Astrocyte (in vitro differentiated cells and primary cell): ENCODE measurements at regions not wholly inside any gene's neighbourhood (a gene's known extent, or its start where the extent isn't known, plus 50 kb on each side); places are given as distances from the start of the nearest gene placed in this dataset.

Source experiments
- DNase-seq: peaks from one replicate; pipeline ENCODE4 v3.0.0-alpha.2; 2010; ENCODE audit warnings: low read depth
- FAIRE-seq: peaks from 2 replicates; lab custom pipeline; 2011; peaks lifted over from hg19 to GRCh38; lab: Jason Lieb, UNC
- H2AFZ ChIP-seq: 2 replicates; pipeline ENCODE4 v1.6.0; 2012; ENCODE audit warnings: low read depth, low read length, inconsistent platforms
- H3K27ac ChIP-seq: 2 replicates; pipeline ENCODE4 v1.5.1; 2011; ENCODE audit warnings: low read depth, low read length, inconsistent platforms
- H3K27me3 ChIP-seq: 2 replicates; pipeline ENCODE4 v1.6.0; 2011; ENCODE audit warnings: low read length, inconsistent platforms; ENCODE audit not compliant: insufficient read depth
- H3K36me3 ChIP-seq: 2 replicates; pipeline ENCODE4 v1.5.1; 2011; ENCODE audit warnings: low read length, inconsistent platforms; ENCODE audit not compliant: insufficient read depth
- H3K4me1 ChIP-seq: 2 replicates; pipeline ENCODE4 v1.5.1; 2011; ENCODE audit warnings: low read length, inconsistent platforms; ENCODE audit not compliant: insufficient read depth
- H3K4me2 ChIP-seq: 2 replicates; pipeline ENCODE4 v1.6.0; 2012; ENCODE audit warnings: low read length, inconsistent platforms
- H3K4me3 ChIP-seq: 2 replicates; pipeline ENCODE4 v1.5.1; 2011; ENCODE audit warnings: low read depth, mild to moderate bottlenecking, low read length, inconsistent platforms; ENCODE audit not compliant: insufficient read depth
- H3K79me2 ChIP-seq: 2 replicates; pipeline ENCODE4 v1.6.0; 2012; ENCODE audit warnings: mild to moderate bottlenecking, low read length, inconsistent platforms; ENCODE audit not compliant: insufficient read depth
- H3K9ac ChIP-seq: 2 replicates; pipeline ENCODE4 v1.6.0; 2012; ENCODE audit warnings: mild to moderate bottlenecking, low read length, inconsistent platforms
- H3K9me3 ChIP-seq: 2 replicates; pipeline ENCODE4 v1.5.1; 2012; ENCODE audit warnings: low read depth, mild to moderate bottlenecking, low read length, inconsistent platforms; ENCODE audit not compliant: insufficient read depth
- H4K20me1 ChIP-seq: 2 replicates; pipeline ENCODE4 v1.6.0; 2012; ENCODE audit warnings: low read length, inconsistent platforms; ENCODE audit not compliant: insufficient read depth
- H3K27ac Mint-ChIP-seq: one replicate; pipeline ENCODE4 v1.8.0; 2021; ENCODE audit warnings: mild to moderate bottlenecking, mixed read lengths; ENCODE audit not compliant: unreplicated experiment
- H3K27me3 Mint-ChIP-seq: one replicate; pipeline ENCODE4 v1.8.0; 2021; ENCODE audit warnings: low read depth, mixed read lengths; ENCODE audit not compliant: unreplicated experiment
- H3K36me3 Mint-ChIP-seq: one replicate; pipeline ENCODE4 v1.8.0; 2021; ENCODE audit warnings: low read depth, mixed read lengths; ENCODE audit not compliant: unreplicated experiment
- H3K4me1 Mint-ChIP-seq: one replicate; pipeline ENCODE4 v1.8.0; 2021; ENCODE audit warnings: low read depth, mixed read lengths; ENCODE audit not compliant: unreplicated experiment
- H3K4me3 Mint-ChIP-seq: one replicate; pipeline ENCODE4 v1.8.0; 2021; ENCODE audit warnings: mild to moderate bottlenecking, moderate library complexity, mixed read lengths; ENCODE audit not compliant: unreplicated experiment
- H3K9me3 Mint-ChIP-seq: one replicate; pipeline ENCODE4 v1.8.0; 2021; ENCODE audit warnings: mild to moderate bottlenecking, mixed read lengths; ENCODE audit not compliant: unreplicated experiment
- CTCF ChIP-seq: IDR thresholded peaks from 2 replicates; pipeline ENCODE4 v1.5.1; 2011; ENCODE audit warnings: low read depth, mild to moderate bottlenecking, inconsistent platforms, low read length, moderate library complexity; ENCODE audit not compliant: insufficient read depth
- EZH2 ChIP-seq: IDR thresholded peaks from 2 replicates; pipeline ENCODE4 v1.6.1; 2012; ENCODE audit warnings: mild to moderate bottlenecking, low read length, inconsistent platforms; ENCODE audit not compliant: insufficient read depth

- DNase-seq (no peak), FAIRE-seq (no peak)
- Mint-ChIP-seq H3K27me3 (peaks cover 5% of the 10 kb centered on the region), H3K4me1 (no peaks in the 10 kb centered on the region), H3K36me3 (no peaks in the 10 kb centered on the region), H3K4me3 (no peak overlapping the region), H3K27ac (no peak overlapping the region), H3K9me3 (no peaks in the 10 kb centered on the region)
- Histone ChIP-seq H3K79me2 (no peaks in the 10 kb centered on the region), H3K9ac (no peak overlapping the region), H4K20me1 (no peaks in the 10 kb centered on the region), H3K27ac (no peak overlapping the region), H3K9me3 (no peaks in the 10 kb centered on the region), H3K27me3 (no peaks in the 10 kb centered on the region), H2AFZ (no peak overlapping the region), H3K36me3 (no peaks in the 10 kb centered on the region), H3K4me2 (no peak overlapping the region), H3K4me1 (no peaks in the 10 kb centered on the region), H3K4me3 (no peak overlapping the region)
- TF ChIP-seq EZH2 (no peak), CTCF (no peak)
These were observed 361.5 kb upstream of the PTCHD4 start for GRCh38 chr6:48472535-48472934.

GRCh38 chr6:48472091-48472490 lies 361.1 kb upstream of the PTCHD4 start:
- Histone ChIP-seq H3K9ac (no peak overlapping the region), H3K4me1 (no peaks in the 10 kb centered on the region), H3K4me2 (no peak overlapping the region), H3K9me3 (no peaks in the 10 kb centered on the region), H3K4me3 (no peak overlapping the region), H3K79me2 (no peaks in the 10 kb centered on the region), H3K27me3 (no peaks in the 10 kb centered on the region), H3K27ac (no peak overlapping the region), H4K20me1 (no peaks in the 10 kb centered on the region), H3K36me3 (no peaks in the 10 kb centered on the region), H2AFZ (no peak overlapping the region)
- FAIRE-seq (no peak), DNase-seq (peak; percentile 55)
- no peak for TF ChIP-seq EZH2
- no peak for TF ChIP-seq CTCF
- Mint-ChIP-seq H3K4me1 (no peaks in the 10 kb centered on the region), H3K36me3 (no peaks in the 10 kb centered on the region), H3K4me3 (no peak overlapping the region), H3K27ac (no peak overlapping the region), H3K27me3 (peaks cover 5% of the 10 kb centered on the region), H3K9me3 (no peaks in the 10 kb centered on the region)

- no peak overlapping the region for H2AFZ ChIP-seq
- H4K20me1 ChIP-seq: no peaks in the 10 kb centered on the region
- H3K4me2 ChIP-seq: no peak overlapping the region
- H3K9ac ChIP-seq: no peak overlapping the region
- H3K36me3 ChIP-seq: no peaks in the 10 kb centered on the region
- Mint-ChIP-seq H3K4me3 (no peak overlapping the region), H3K27ac (no peak overlapping the region), H3K36me3 (no peaks in the 10 kb centered on the region), H3K4me1 (no peaks in the 10 kb centered on the region), H3K9me3 (no peaks in the 10 kb centered on the region), H3K27me3 (peaks cover 5% of the 10 kb centered on the region)
- DNase-seq (no peak), FAIRE-seq (no peak)
- no peaks in the 10 kb centered on the region for H3K79me2 ChIP-seq
- TF ChIP-seq CTCF (no peak), EZH2 (no peak)
- H3K9me3 ChIP-seq: no peaks in the 10 kb centered on the region
- H3K27me3 ChIP-seq: no peaks in the 10 kb centered on the region
- H3K27ac ChIP-seq: no peak overlapping the region
- no peak overlapping the region for H3K4me3 ChIP-seq
- no peaks in the 10 kb centered on the region for H3K4me1 ChIP-seq
These were observed 360.3 kb upstream of the PTCHD4 start for GRCh38 chr6:48471326-48471725.
